Astrocyte (in vitro differentiated cells and primary cell): ENCODE measurements at regions not wholly inside any gene's neighbourhood (a gene's known extent, or its start where the extent isn't known, plus 50 kb on each side); places are given as distances from the start of the nearest gene placed in this dataset.

Experiments used
- EZH2 ChIP-seq: IDR thresholded peaks from 2 replicates; pipeline ENCODE4 v1.6.1; 2012; ENCODE audit warnings: mild to moderate bottlenecking, low read length, inconsistent platforms; ENCODE audit not compliant: insufficient read depth
- TF ChIP-seq, protein P1 (sequence below): IDR thresholded peaks from 2 replicates; pipeline ENCODE4 v1.5.1; 2011; ENCODE audit warnings: low read depth, mild to moderate bottlenecking, inconsistent platforms, low read length, moderate library complexity; ENCODE audit not compliant: insufficient read depth

DNA sequence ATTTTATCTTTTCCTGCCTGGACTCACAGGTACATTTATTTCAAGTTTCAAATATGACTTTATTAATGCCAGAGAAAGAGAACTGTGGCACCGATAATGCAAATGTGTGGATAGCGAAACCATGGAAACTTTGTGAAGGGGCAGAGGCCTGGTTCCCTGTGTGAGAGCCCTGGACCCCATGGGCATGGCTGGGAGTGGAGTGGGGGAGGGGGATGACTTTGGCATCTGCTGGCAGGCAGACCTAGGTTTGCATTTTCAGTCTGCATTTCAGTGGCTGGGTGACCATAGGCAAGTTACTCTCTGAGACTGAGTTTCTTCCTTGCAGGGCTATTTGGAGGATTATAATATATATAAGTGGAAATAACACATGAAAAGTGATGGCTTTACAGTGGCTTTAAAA is 163.8 kb upstream of the TMTC4 start:
- TF ChIP-seq, protein P1, sequence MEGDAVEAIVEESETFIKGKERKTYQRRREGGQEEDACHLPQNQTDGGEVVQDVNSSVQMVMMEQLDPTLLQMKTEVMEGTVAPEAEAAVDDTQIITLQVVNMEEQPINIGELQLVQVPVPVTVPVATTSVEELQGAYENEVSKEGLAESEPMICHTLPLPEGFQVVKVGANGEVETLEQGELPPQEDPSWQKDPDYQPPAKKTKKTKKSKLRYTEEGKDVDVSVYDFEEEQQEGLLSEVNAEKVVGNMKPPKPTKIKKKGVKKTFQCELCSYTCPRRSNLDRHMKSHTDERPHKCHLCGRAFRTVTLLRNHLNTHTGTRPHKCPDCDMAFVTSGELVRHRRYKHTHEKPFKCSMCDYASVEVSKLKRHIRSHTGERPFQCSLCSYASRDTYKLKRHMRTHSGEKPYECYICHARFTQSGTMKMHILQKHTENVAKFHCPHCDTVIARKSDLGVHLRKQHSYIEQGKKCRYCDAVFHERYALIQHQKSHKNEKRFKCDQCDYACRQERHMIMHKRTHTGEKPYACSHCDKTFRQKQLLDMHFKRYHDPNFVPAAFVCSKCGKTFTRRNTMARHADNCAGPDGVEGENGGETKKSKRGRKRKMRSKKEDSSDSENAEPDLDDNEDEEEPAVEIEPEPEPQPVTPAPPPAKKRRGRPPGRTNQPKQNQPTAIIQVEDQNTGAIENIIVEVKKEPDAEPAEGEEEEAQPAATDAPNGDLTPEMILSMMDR, result no peak
- TF ChIP-seq EZH2, result no peak
